HepG2 (cell line): ENCODE measurements at regions not wholly inside any gene's neighbourhood (a gene's known extent, or its start where the extent isn't known, plus 50 kb on each side); places are given as distances from the start of the nearest gene placed in this dataset.

Experiments
- ARID5B ChIP-seq: IDR thresholded peaks from 2 replicates; pipeline ENCODE4 v1.4.0; 2020; ENCODE audit warnings: mild to moderate bottlenecking, missing genetic modification reagents
- ARNT ChIP-seq: fragments of 450-650 bp; IDR thresholded peaks from 2 replicates; pipeline ENCODE4 v1.6.1; 2017
- BRD4 ChIP-seq: sonication (generic); formaldehyde crosslinking; IDR thresholded peaks from 2 replicates; pipeline ENCODE4 v1.4.0; 2020; ENCODE audit warnings: missing genetic modification reagents
- CEBPG ChIP-seq: IDR thresholded peaks from 2 replicates; pipeline ENCODE4 v1.6.1; 2016
- HNF1A ChIP-seq, 2 experiments: sonication (generic) in 1 of 2; formaldehyde crosslinking in 1 of 2; IDR thresholded peaks; 2 replicates each; pipeline versions ENCODE4 v1.4.0 to v1.6.1; 2016 to 2020; ENCODE audit warnings: borderline replicate concordance in 1 of 2, low read depth in 1 of 2, mild to moderate bottlenecking in 1 of 2, missing genetic modification reagents in 1 of 2
- ISL2 ChIP-seq: sonication (generic); formaldehyde crosslinking; IDR thresholded peaks from 2 replicates; pipeline ENCODE4 v1.5.0; 2020; ENCODE audit warnings: missing genetic modification reagents
- JDP2 ChIP-seq: sonication (generic); formaldehyde crosslinking; IDR thresholded peaks from 2 replicates; pipeline ENCODE4 v1.8.1; 2022; ENCODE audit warnings: missing genetic modification reagents, borderline replicate concordance
- KDM5B ChIP-seq: sonication (generic); formaldehyde crosslinking; IDR thresholded peaks from 2 replicates; pipeline ENCODE4 v1.4.0; 2020; ENCODE audit warnings: missing genetic modification reagents, mild to moderate bottlenecking, borderline replicate concordance
- MLX ChIP-seq: IDR thresholded peaks from 2 replicates; pipeline ENCODE4 v1.6.1; 2016
- MNT ChIP-seq: fragments of 450-650 bp; IDR thresholded peaks from 2 replicates; pipeline ENCODE4 v1.6.1; 2016
- NR0B2 ChIP-seq: sonication (generic); formaldehyde crosslinking; IDR thresholded peaks from 2 replicates; pipeline ENCODE4 v1.4.0; 2020; ENCODE audit warnings: mild to moderate bottlenecking, missing genetic modification reagents
- ZBTB49 ChIP-seq: sonication (generic); formaldehyde crosslinking; IDR thresholded peaks from 2 replicates; pipeline ENCODE4 v1.4.0; 2020; ENCODE audit warnings: missing genetic modification reagents, borderline replicate concordance
- ZGPAT ChIP-seq: IDR thresholded peaks from 2 replicates; pipeline ENCODE4 v1.6.1; 2016; ENCODE audit warnings: mild to moderate bottlenecking

GRCh38 chr21:38918607-38919346, 113.0 kb downstream of the ETS2 start (continued):
- TF ChIP-seq ARID5B (peak; percentile 80), NR0B2 (CRISPR knock-in tag) (no peak), HNF1A (IDR thresholded peaks at IDR 0.05; ENCODE audit: low read depth) (peak; percentile 90), HNF1A (CRISPR knock-in tag; IDR thresholded peaks at IDR 0.05; ENCODE audit: borderline replicate concordance) (peak; percentile 87; the same call in 1 of the 2 replicates), ZBTB49 (CRISPR knock-in tag) (no peak), CEBPG (CRISPR knock-in tag) (0 out of 2 replicates have a peak, but pooled peaks have one; percentile 16), BRD4 (CRISPR knock-in tag) (no peak), ARNT (no peak), JDP2 (CRISPR knock-in tag) (no peak), ISL2 (peak; percentile 86), MLX (CRISPR knock-in tag) (peak; percentile 53; the same call in 1 of the 2 replicates), MNT (no peak), KDM5B (CRISPR knock-in tag) (no peak), ZGPAT (CRISPR knock-in tag) (peak; percentile 60; the same call in 1 of the 2 replicates)
